IMR-90 (cell line): ENCODE measurements at regions not wholly inside any gene's neighbourhood (a gene's known extent, or its start where the extent isn't known, plus 50 kb on each side); places are given as distances from the start of the nearest gene placed in this dataset.

Experiments used
- ATAC-seq: fragments of 200-7000 bp; cut with Tn5 transposase; 2 replicates; pipeline ENCODE4 v1.9.1; 2020; ENCODE audit warnings: low read depth, mild to moderate bottlenecking, moderate library complexity
- BruUV-seq: library from RNA; stranded (reverse); fragments of 400-500 nt; replicated peaks from 2 replicates; lab custom pipeline; 2021; lab: Mats Ljungman, UMichigan
- CTCF ChIA-PET: fragments of 300-600 bp; formaldehyde crosslinking; extraction: SDS; loops from one replicate; lab custom pipeline; 2021; ENCODE audit warnings: antibody characterized with exemption; lab: Yijun Ruan, JAX
- POLR2A ChIA-PET: fragments of 300-600 bp; sonication (Branson Sonifier 250); formaldehyde crosslinking; loops from one replicate; lab custom pipeline; 2022; ENCODE audit warnings: antibody characterized with exemption; ENCODE audit not compliant: unreplicated experiment; lab: Charles Lee
- DNase-seq: peaks from one replicate; pipeline ENCODE4 v3.0.0; 2013
- H2AFZ ChIP-seq: replicated peaks from 2 replicates; pipeline ENCODE3; 2013; ENCODE audit warnings: low read length, mild to moderate bottlenecking; ENCODE audit not compliant: poor library complexity
- H2AK5ac ChIP-seq: 2 replicates; pipeline ENCODE4 v1.6.1; 2013; ENCODE audit warnings: low read depth, low read length, inconsistent platforms
- H2AK9ac ChIP-seq: replicated peaks from 2 replicates; pipeline ENCODE3; 2013; ENCODE audit warnings: mild to moderate bottlenecking, low read depth, low read length, moderate library complexity; ENCODE audit not compliant: poor library complexity
- H2BK120ac ChIP-seq: 2 replicates; pipeline ENCODE4 v1.6.1; 2013; ENCODE audit warnings: low read depth, low read length, inconsistent platforms
- H2BK15ac ChIP-seq: 3 replicates; pipeline ENCODE4 v1.6.1; 2013; ENCODE audit warnings: low read depth, low read length, inconsistent platforms
- H2BK20ac ChIP-seq: 2 replicates; pipeline ENCODE4 v1.6.1; 2013; ENCODE audit warnings: low read depth, mild to moderate bottlenecking, inconsistent platforms, low read length, moderate library complexity
- H2BK5ac ChIP-seq: 2 replicates; pipeline ENCODE4 v1.6.1; 2013; ENCODE audit warnings: mild to moderate bottlenecking, low read depth, low read length, inconsistent platforms; ENCODE audit not compliant: poor library complexity, severe bottlenecking
- H3K14ac ChIP-seq: replicated peaks from 2 replicates; pipeline ENCODE4 v1.6.1; 2013; ENCODE audit warnings: low read depth, low read length, inconsistent platforms
- H3K18ac ChIP-seq: 2 replicates; pipeline ENCODE4 v1.6.1; 2013; ENCODE audit warnings: low read depth, low read length, control low read depth
- H3K23ac ChIP-seq: 2 replicates; pipeline ENCODE4 v1.6.1; 2013; ENCODE audit warnings: low read depth, low read length, inconsistent platforms
- H3K27ac ChIP-seq: 2 replicates; pipeline ENCODE4 v1.5.1; 2013; ENCODE audit warnings: mild to moderate bottlenecking, control low read depth, low read length; ENCODE audit not compliant: insufficient read depth
- H3K27me3 ChIP-seq: 2 replicates; pipeline ENCODE4 v1.6.1; 2013; ENCODE audit warnings: low read length; ENCODE audit not compliant: control insufficient read depth, insufficient read depth
- H3K36me3 ChIP-seq: 2 replicates; pipeline ENCODE4 v1.6.1; 2013; ENCODE audit warnings: low read length, mixed read lengths; ENCODE audit not compliant: control insufficient read depth, insufficient read depth
- H3K4ac ChIP-seq: 2 replicates; pipeline ENCODE4 v1.6.1; 2013; ENCODE audit warnings: low read depth, low read length, inconsistent platforms
- H3K4me1 ChIP-seq: 2 replicates; pipeline ENCODE4 v1.6.1; 2013; ENCODE audit warnings: low read length, mixed read lengths; ENCODE audit not compliant: control insufficient read depth, insufficient read depth
- H3K4me2 ChIP-seq: 2 replicates; pipeline ENCODE4 v1.6.1; 2013; ENCODE audit warnings: low read depth, mild to moderate bottlenecking, control low read depth, low read length, moderate library complexity
- H3K4me3 ChIP-seq: 2 replicates; pipeline ENCODE4 v1.5.1; 2013; ENCODE audit warnings: low read depth, mild to moderate bottlenecking, control low read depth, low read length, moderate library complexity; ENCODE audit not compliant: insufficient read depth
- H3K56ac ChIP-seq: 2 replicates; pipeline ENCODE4 v1.6.1; 2013; ENCODE audit warnings: low read length, inconsistent platforms; ENCODE audit not compliant: insufficient read depth; ENCODE audit errors: extremely low read depth
- H3K79me1 ChIP-seq, 2 experiments: 2 replicates each; pipeline ENCODE4 v1.6.1; 2013; ENCODE audit warnings: low read length in 2 of 2, inconsistent platforms in 1 of 2, low read depth in 1 of 2
- H3K9ac ChIP-seq: 2 replicates; pipeline ENCODE4 v1.6.1; 2013; ENCODE audit warnings: low read depth, low read length, control low read depth
- H3K9me1 ChIP-seq: 2 replicates; pipeline ENCODE4 v1.6.1; 2013; ENCODE audit warnings: low read length, inconsistent platforms; ENCODE audit not compliant: insufficient read depth
- H3K9me3 ChIP-seq: 2 replicates; pipeline ENCODE4 v1.6.1; 2013; ENCODE audit warnings: low read length; ENCODE audit not compliant: control insufficient read depth, insufficient read depth
- H4K20me1 ChIP-seq: 2 replicates; pipeline ENCODE4 v1.6.1; 2013; ENCODE audit warnings: low read length, inconsistent platforms; ENCODE audit not compliant: insufficient read depth
- H4K5ac ChIP-seq: 2 replicates; pipeline ENCODE4 v1.6.1; 2013; ENCODE audit warnings: mild to moderate bottlenecking, low read depth, low read length, control low read depth
- H4K8ac ChIP-seq, 2 experiments: 2 replicates each; pipeline ENCODE4 v1.6.1; 2013; ENCODE audit warnings: low read depth in 2 of 2, low read length in 2 of 2, control low read depth in 1 of 2, inconsistent platforms in 1 of 2
- H4K91ac ChIP-seq: 2 replicates; pipeline ENCODE4 v1.6.1; 2013; ENCODE audit warnings: low read depth, low read length, inconsistent platforms; ENCODE audit not compliant: insufficient read depth
- BHLHE40 ChIP-seq: fragments of 150-350 bp; IDR thresholded peaks from 2 replicates; pipeline ENCODE4 v1.6.1; 2016; ENCODE audit warnings: mild to moderate bottlenecking, low read depth, low read length
- CEBPB ChIP-seq: IDR thresholded peaks from 2 replicates; pipeline ENCODE4 v1.6.1; 2012; ENCODE audit warnings: low read depth, low read length, improper control_type of control experiment
- CHD1 ChIP-seq: IDR thresholded peaks from 2 replicates; pipeline ENCODE4 v1.6.1; 2012; ENCODE audit warnings: low read depth, low read length, improper control_type of control experiment
- FOS ChIP-seq: fragments of 150-350 bp; IDR thresholded peaks from 2 replicates; pipeline ENCODE4 v1.6.1; 2016; ENCODE audit warnings: low read depth, low read length
- MAFK ChIP-seq: IDR thresholded peaks from 2 replicates; pipeline ENCODE4 v1.6.1; 2012; ENCODE audit warnings: low read depth, low read length, improper control_type of control experiment
- MAZ ChIP-seq: IDR thresholded peaks from 2 replicates; pipeline ENCODE4 v1.6.1; 2012; ENCODE audit warnings: low read depth, mild to moderate bottlenecking, low read length, improper control_type of control experiment, moderate library complexity, borderline replicate concordance
- MXI1 ChIP-seq: IDR thresholded peaks from 2 replicates; pipeline ENCODE4 v1.6.1; 2012; ENCODE audit warnings: low read depth, mild to moderate bottlenecking, low read length, moderate library complexity, borderline replicate concordance
- NFE2L2 ChIP-seq: fragments of 150-350 bp; IDR thresholded peaks from 2 replicates; pipeline ENCODE4 v1.6.1; 2016; ENCODE audit warnings: low read depth, mild to moderate bottlenecking, low read length
- POLR2A ChIP-seq: IDR thresholded peaks from 2 replicates; pipeline ENCODE4 v1.6.1; 2012; ENCODE audit warnings: mild to moderate bottlenecking, low read depth, low read length
- RAD21 ChIP-seq: IDR thresholded peaks from 2 replicates; pipeline ENCODE4 v1.6.1; 2012; ENCODE audit warnings: low read length, improper control_type of control experiment
- RCOR1 ChIP-seq: IDR thresholded peaks from 2 replicates; pipeline ENCODE4 v1.6.1; 2012; ENCODE audit warnings: mild to moderate bottlenecking, low read length, improper control_type of control experiment; ENCODE audit not compliant: insufficient replicate concordance
- RFX5 ChIP-seq: IDR thresholded peaks from 2 replicates; pipeline ENCODE4 v1.8.0; 2012; ENCODE audit warnings: low read depth, mild to moderate bottlenecking, low read length, moderate library complexity
- SMC3 ChIP-seq: fragments of 150-350 bp; IDR thresholded peaks from 2 replicates; pipeline ENCODE4 v1.6.1; 2016; ENCODE audit warnings: low read depth, mild to moderate bottlenecking, antibody characterized with exemption, low read length, moderate library complexity
- dilution Hi-C: fragments of 300-500 bp; cut with HindIII; formaldehyde crosslinking; loops from one replicate; pipeline ENCODE4 v1.14.3; 2018; ENCODE audit warnings: low sequenced_read_pairs; ENCODE audit not compliant: unreplicated experiment
- in situ Hi-C: fragments of 300-500 bp; cut with MboI; formaldehyde crosslinking; loops from 3 replicates; pipeline ENCODE4 v1.14.3; 2019; ENCODE audit warnings: low sequenced_read_pairs, inconsistent platforms, mixed read lengths
- intact Hi-C: fragments of 100-400 bp; cut with micrococcal nuclease; formaldehyde crosslinking; loops from 2 replicates; pipeline ENCODE4 v1.10.0; 2022
- TF ChIP-seq, protein P1 (sequence below): fragments of 150-350 bp; IDR thresholded peaks from 2 replicates; pipeline ENCODE4 v1.6.1; 2016; ENCODE audit warnings: low read depth, mild to moderate bottlenecking, low read length, moderate library complexity, borderline replicate concordance
- TF ChIP-seq, protein P2 (sequence below): conservative IDR thresholded peaks from 2 replicates; pipeline ENCODE4 v1.5.1; 2012; ENCODE audit warnings: mild to moderate bottlenecking, low read depth, low read length, improper control_type of control experiment
- TF ChIP-seq, protein P3 (sequence below): fragments of 150-350 bp; IDR thresholded peaks from 2 replicates; pipeline ENCODE4 v1.6.1; 2017; ENCODE audit warnings: mild to moderate bottlenecking, antibody characterized with exemption, low read length, low read depth

DNA sequence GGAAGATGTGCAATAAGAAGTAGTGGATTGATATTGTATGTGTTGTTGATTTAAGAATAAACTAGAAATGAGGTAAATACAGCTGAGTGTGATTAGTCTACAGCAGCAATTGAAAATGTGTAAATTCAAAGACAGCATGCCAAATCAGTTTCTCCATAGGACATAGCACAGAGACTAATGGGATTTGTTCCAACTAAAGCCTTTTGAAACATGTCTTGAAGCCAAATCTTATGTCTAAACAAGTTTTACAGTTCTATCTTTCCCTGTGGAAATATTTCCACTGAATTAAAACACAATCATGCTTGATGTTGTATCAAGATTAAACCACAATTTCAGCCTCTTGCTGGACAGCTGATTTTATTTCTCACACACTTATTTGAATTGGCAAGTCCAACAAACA lies 497.4 kb upstream of the FAM47C start:
- H3K9me3 ChIP-seq: peaks cover 8% of the 10 kb centered on the region
- no peak overlapping the region for H4K5ac ChIP-seq
- no TSS peak for BruUV-seq
- ChIA-PET CTCF (no interaction called here), POLR2A (no interaction called here)
- H3K4me1 ChIP-seq: no peaks in the 10 kb centered on the region
- H3K9me1 ChIP-seq: no peaks in the 10 kb centered on the region
- no peaks in the 10 kb centered on the region for H3K27me3 ChIP-seq
- H4K91ac ChIP-seq: no peak overlapping the region
- no peak overlapping the region for H2AK9ac ChIP-seq
- no peaks in the 10 kb centered on the region for H3K79me1 ChIP-seq
- in situ Hi-C loops: no loop called here
- H3K27ac ChIP-seq: no peak overlapping the region
- H3K4me3 ChIP-seq: no peak overlapping the region
- H2BK20ac ChIP-seq: no peak overlapping the region
- H2BK15ac ChIP-seq: no peak overlapping the region
- no peak overlapping the region for H3K18ac ChIP-seq
- H3K4me2 ChIP-seq: no peak overlapping the region
- dilution Hi-C loops: no loop called here
- TF ChIP-seq SMC3 (no peak), NFE2L2 (no peak), MXI1 (no peak), RAD21 (no peak), FOS (no peak), MAZ (no peak), POLR2A (no peak), MAFK (no peak), BHLHE40 (no peak), CHD1 (no peak), RCOR1 (no peak), RFX5 (no peak), CEBPB (no peak)
- TF ChIP-seq, protein P1, sequence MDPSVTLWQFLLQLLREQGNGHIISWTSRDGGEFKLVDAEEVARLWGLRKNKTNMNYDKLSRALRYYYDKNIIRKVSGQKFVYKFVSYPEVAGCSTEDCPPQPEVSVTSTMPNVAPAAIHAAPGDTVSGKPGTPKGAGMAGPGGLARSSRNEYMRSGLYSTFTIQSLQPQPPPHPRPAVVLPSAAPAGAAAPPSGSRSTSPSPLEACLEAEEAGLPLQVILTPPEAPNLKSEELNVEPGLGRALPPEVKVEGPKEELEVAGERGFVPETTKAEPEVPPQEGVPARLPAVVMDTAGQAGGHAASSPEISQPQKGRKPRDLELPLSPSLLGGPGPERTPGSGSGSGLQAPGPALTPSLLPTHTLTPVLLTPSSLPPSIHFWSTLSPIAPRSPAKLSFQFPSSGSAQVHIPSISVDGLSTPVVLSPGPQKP: no peak
- TF ChIP-seq, protein P2, sequence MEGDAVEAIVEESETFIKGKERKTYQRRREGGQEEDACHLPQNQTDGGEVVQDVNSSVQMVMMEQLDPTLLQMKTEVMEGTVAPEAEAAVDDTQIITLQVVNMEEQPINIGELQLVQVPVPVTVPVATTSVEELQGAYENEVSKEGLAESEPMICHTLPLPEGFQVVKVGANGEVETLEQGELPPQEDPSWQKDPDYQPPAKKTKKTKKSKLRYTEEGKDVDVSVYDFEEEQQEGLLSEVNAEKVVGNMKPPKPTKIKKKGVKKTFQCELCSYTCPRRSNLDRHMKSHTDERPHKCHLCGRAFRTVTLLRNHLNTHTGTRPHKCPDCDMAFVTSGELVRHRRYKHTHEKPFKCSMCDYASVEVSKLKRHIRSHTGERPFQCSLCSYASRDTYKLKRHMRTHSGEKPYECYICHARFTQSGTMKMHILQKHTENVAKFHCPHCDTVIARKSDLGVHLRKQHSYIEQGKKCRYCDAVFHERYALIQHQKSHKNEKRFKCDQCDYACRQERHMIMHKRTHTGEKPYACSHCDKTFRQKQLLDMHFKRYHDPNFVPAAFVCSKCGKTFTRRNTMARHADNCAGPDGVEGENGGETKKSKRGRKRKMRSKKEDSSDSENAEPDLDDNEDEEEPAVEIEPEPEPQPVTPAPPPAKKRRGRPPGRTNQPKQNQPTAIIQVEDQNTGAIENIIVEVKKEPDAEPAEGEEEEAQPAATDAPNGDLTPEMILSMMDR: no peak
- TF ChIP-seq, protein P3, sequence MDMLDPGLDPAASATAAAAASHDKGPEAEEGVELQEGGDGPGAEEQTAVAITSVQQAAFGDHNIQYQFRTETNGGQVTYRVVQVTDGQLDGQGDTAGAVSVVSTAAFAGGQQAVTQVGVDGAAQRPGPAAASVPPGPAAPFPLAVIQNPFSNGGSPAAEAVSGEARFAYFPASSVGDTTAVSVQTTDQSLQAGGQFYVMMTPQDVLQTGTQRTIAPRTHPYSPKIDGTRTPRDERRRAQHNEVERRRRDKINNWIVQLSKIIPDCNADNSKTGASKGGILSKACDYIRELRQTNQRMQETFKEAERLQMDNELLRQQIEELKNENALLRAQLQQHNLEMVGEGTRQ: no peak
- H3K4ac ChIP-seq: no peak overlapping the region
- H3K14ac ChIP-seq: no peak overlapping the region
- no peaks in the 10 kb centered on the region for H3K36me3 ChIP-seq
- H2BK120ac ChIP-seq: no peak overlapping the region
- no peak overlapping the region for H2AFZ ChIP-seq
- H4K8ac ChIP-seq: no peak overlapping the region
- H2BK5ac ChIP-seq: no peak overlapping the region
- no peaks in the 10 kb centered on the region for H4K20me1 ChIP-seq
- intact Hi-C loops: no loop called here
- no peak for ATAC-seq
- H3K23ac ChIP-seq: no peak overlapping the region
- H2AK5ac ChIP-seq: no peak overlapping the region
- H3K9ac ChIP-seq: no peak overlapping the region
- no peak overlapping the region for H3K56ac ChIP-seq
- no peak for DNase-seq
